H9 (cell line): ENCODE measurements at regions not wholly inside any gene's neighbourhood (a gene's known extent, or its start where the extent isn't known, plus 50 kb on each side); places are given as distances from the start of the nearest gene placed in this dataset.

ENCODE experiments used
- DNase-seq: peaks from one replicate; pipeline ENCODE4 v3.0.0-alpha.2; 2017
- H2AFZ ChIP-seq: one replicate; pipeline ENCODE4 v1.6.1; 2013; ENCODE audit warnings: mild to moderate bottlenecking, low read length, control low read depth, moderate library complexity
- H2AK5ac ChIP-seq: 2 replicates; pipeline ENCODE4 v1.6.1; 2013; ENCODE audit warnings: low read length, control low read depth, mixed read lengths; ENCODE audit not compliant: insufficient read length
- H2BK120ac ChIP-seq: one replicate; pipeline ENCODE4 v1.6.1; 2013; ENCODE audit warnings: low read depth, mild to moderate bottlenecking, low read length, control low read depth, inconsistent platforms; ENCODE audit not compliant: poor library complexity, severe bottlenecking
- H2BK12ac ChIP-seq: 2 replicates; pipeline ENCODE4 v1.6.1; 2013; ENCODE audit warnings: low read length, control low read depth, mixed read lengths, low read depth; ENCODE audit not compliant: insufficient read length
- H2BK15ac ChIP-seq: 2 replicates; pipeline ENCODE4 v1.6.1; 2013; ENCODE audit warnings: low read depth, low read length, control low read depth
- H2BK20ac ChIP-seq: one replicate; pipeline ENCODE4 v1.6.1; 2013; ENCODE audit warnings: low read depth, mild to moderate bottlenecking, low read length, control low read depth, inconsistent platforms; ENCODE audit not compliant: poor library complexity, severe bottlenecking
- H2BK5ac ChIP-seq: 2 replicates; pipeline ENCODE4 v1.6.1; 2013; ENCODE audit warnings: low read length, control low read depth, mixed read lengths; ENCODE audit not compliant: insufficient read length
- H3K14ac ChIP-seq: 2 replicates; pipeline ENCODE4 v1.6.1; 2013; ENCODE audit warnings: low read length, control low read depth; ENCODE audit not compliant: insufficient read depth
- H3K18ac ChIP-seq: 2 replicates; pipeline ENCODE4 v1.6.1; 2013; ENCODE audit warnings: low read depth, mild to moderate bottlenecking, mixed read lengths, low read length, control low read depth; ENCODE audit not compliant: insufficient read length
- H3K23ac ChIP-seq: 2 replicates; pipeline ENCODE4 v1.6.1; 2013; ENCODE audit warnings: low read length, control low read depth, mixed read lengths, low read depth; ENCODE audit not compliant: insufficient read length
- H3K23me2 ChIP-seq: 2 replicates; pipeline ENCODE4 v1.6.1; 2013; ENCODE audit warnings: low read depth, mild to moderate bottlenecking, mixed read lengths, low read length, control low read depth; ENCODE audit not compliant: insufficient read length, poor library complexity, severe bottlenecking
- H3K27ac ChIP-seq: 2 replicates; pipeline ENCODE4 v1.5.1; 2013; ENCODE audit warnings: low read length, control low read depth, mixed read lengths, low read depth; ENCODE audit not compliant: insufficient read length
- H3K27me3 ChIP-seq: 2 replicates; pipeline ENCODE4 v1.6.1; 2013; ENCODE audit warnings: low read length, control low read depth, inconsistent platforms; ENCODE audit not compliant: insufficient read depth
- H3K4ac ChIP-seq: 2 replicates; pipeline ENCODE4 v1.6.1; 2013; ENCODE audit warnings: low read depth, mild to moderate bottlenecking, control low read depth, inconsistent platforms, low read length, moderate library complexity
- H3K4me1 ChIP-seq: 2 replicates; pipeline ENCODE4 v1.6.1; 2013; ENCODE audit warnings: low read length, control low read depth, inconsistent platforms; ENCODE audit not compliant: insufficient read depth
- H3K4me2 ChIP-seq: 2 replicates; pipeline ENCODE4 v1.6.1; 2013; ENCODE audit warnings: low read length, control low read depth, mixed read lengths; ENCODE audit not compliant: insufficient read length, insufficient read depth
- H3K56ac ChIP-seq: 2 replicates; pipeline ENCODE4 v1.6.1; 2013; ENCODE audit warnings: low read depth, mild to moderate bottlenecking, mixed read lengths, low read length, control low read depth; ENCODE audit not compliant: insufficient read length
- H3K79me1 ChIP-seq: 2 replicates; pipeline ENCODE4 v1.6.1; 2013; ENCODE audit warnings: low read depth, mild to moderate bottlenecking, moderate library complexity, low read length, control low read depth, inconsistent platforms; ENCODE audit not compliant: insufficient read depth, poor library complexity, severe bottlenecking
- H3K79me2 ChIP-seq: 2 replicates; pipeline ENCODE4 v1.6.1; 2013; ENCODE audit warnings: low read length, control low read depth, inconsistent platforms; ENCODE audit not compliant: insufficient read depth
- H3K9ac ChIP-seq: 2 replicates; pipeline ENCODE4 v1.6.1; 2013; ENCODE audit warnings: low read length, control low read depth, mixed read lengths; ENCODE audit not compliant: insufficient read length; ENCODE audit errors: extremely low read depth
- H3K9me3 ChIP-seq: one replicate; pipeline ENCODE4 v1.6.1; 2013; ENCODE audit warnings: low read depth, low read length, inconsistent platforms; ENCODE audit not compliant: control insufficient read depth
- H3T11ph ChIP-seq: one replicate; pipeline ENCODE4 v1.6.1; 2013; ENCODE audit warnings: mild to moderate bottlenecking, low read length, control low read depth, inconsistent platforms
- H4K20me1 ChIP-seq: one replicate; pipeline ENCODE4 v1.6.1; 2013; ENCODE audit not compliant: control insufficient read depth, insufficient read length, insufficient read depth
- H4K5ac ChIP-seq: 2 replicates; pipeline ENCODE4 v1.6.1; 2013; ENCODE audit warnings: low read depth, mild to moderate bottlenecking, mixed read lengths, low read length, control low read depth; ENCODE audit not compliant: insufficient read length
- H4K8ac ChIP-seq: replicated peaks from 2 replicates; pipeline ENCODE4 v1.6.1; 2013; ENCODE audit warnings: low read length, control low read depth, mixed read lengths, low read depth; ENCODE audit not compliant: insufficient read length
- H4K91ac ChIP-seq: 2 replicates; pipeline ENCODE4 v1.6.1; 2013; ENCODE audit warnings: low read depth, mild to moderate bottlenecking, moderate library complexity, mixed read lengths, low read length, control low read depth; ENCODE audit not compliant: insufficient read length
- H3K27ac Mint-ChIP-seq, 3 experiments: 2 replicates in 2 of 3; 3 replicates in 1 of 3; pipeline ENCODE4 v1.8.0; 2020 to 2021; ENCODE audit warnings: mixed read lengths in 3 of 3, mild to moderate bottlenecking in 1 of 3, moderate library complexity in 1 of 3
- H3K27me3 Mint-ChIP-seq: 2 replicates; pipeline ENCODE4 v1.8.0; 2021; ENCODE audit warnings: low read depth, mild to moderate bottlenecking, moderate library complexity, mixed read lengths
- H3K36me3 Mint-ChIP-seq, 3 experiments: 2 replicates in 2 of 3; 3 replicates in 1 of 3; pipeline ENCODE4 v1.8.0; 2020 to 2021; ENCODE audit warnings: low read depth in 3 of 3, mixed read lengths in 3 of 3; ENCODE audit not compliant: insufficient read depth in 1 of 3
- H3K4me1 Mint-ChIP-seq, 2 experiments: 2 replicates each; pipeline ENCODE4 v1.8.0; 2020; ENCODE audit warnings: mixed read lengths in 2 of 2
- H3K4me3 Mint-ChIP-seq, 2 experiments: 2 replicates in 1 of 2; 3 replicates in 1 of 2; pipeline ENCODE4 v1.8.0; 2020 to 2021; ENCODE audit warnings: mild to moderate bottlenecking in 2 of 2, mixed read lengths in 2 of 2, moderate library complexity in 1 of 2
- H3K9me3 Mint-ChIP-seq, 2 experiments: 2 replicates in 1 of 2; 3 replicates in 1 of 2; pipeline ENCODE4 v1.8.0; 2020; ENCODE audit warnings: mild to moderate bottlenecking in 2 of 2, mixed read lengths in 2 of 2, moderate library complexity in 1 of 2
- CTCF ChIP-seq: fragments of 200-600 bp; sonication (generic); conservative IDR thresholded peaks from 3 replicates; pipeline ENCODE4 v1.8.0; 2021; ENCODE audit warnings: antibody characterized with exemption, mild to moderate bottlenecking
- WGBS: extraction: QIAGEN DNeasy Blood & Tissue Kit; methylation state at CpG from one replicate; pipeline ENCODE4 v1.1.7; 2013; ENCODE audit warnings: missing lambda C conversion rate, low lambda C conversion rate, mixed read lengths; ENCODE audit not compliant: insufficient read length; ENCODE audit errors: extremely low coverage; 5-methylcytosine and 5-hydroxymethylcytosine counted together

DNA sequence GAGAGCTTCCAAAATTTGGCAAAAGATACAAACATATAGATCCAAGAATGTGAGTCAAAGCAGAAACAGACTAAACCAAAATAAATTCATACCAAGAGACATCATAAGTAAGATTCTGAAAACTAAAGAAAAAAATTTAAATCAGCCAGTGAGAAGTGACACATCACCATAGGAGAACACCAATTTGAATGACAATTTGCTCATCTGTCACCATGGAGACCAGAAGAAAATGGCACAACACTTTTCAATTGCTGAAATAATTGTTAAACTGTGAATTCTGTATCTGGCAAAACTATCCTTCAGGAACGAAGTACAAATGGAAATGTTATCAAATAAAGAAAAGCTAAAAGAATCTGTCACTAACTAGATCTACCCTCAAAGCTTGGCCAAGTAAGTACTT lies 864.3 kb downstream of the BRD1 start:
- no peak overlapping the region for H3K4me3 Mint-ChIP-seq
- H3K14ac ChIP-seq = no peak overlapping the region
- no peak overlapping the region for H3K27ac ChIP-seq
- no peak overlapping the region for H3T11ph ChIP-seq
- H3K27me3 Mint-ChIP-seq = peaks cover 9% of the 10 kb centered on the region
- no peak overlapping the region for H2BK12ac ChIP-seq
- H3K79me2 ChIP-seq = no peaks in the 10 kb centered on the region
- no peak overlapping the region for H3K4me2 ChIP-seq
- no peak for DNase-seq
- no peak overlapping the region for H2BK120ac ChIP-seq
- H4K5ac ChIP-seq = no peak overlapping the region
- no peak overlapping the region for H3K4ac ChIP-seq
- no peaks in the 10 kb centered on the region for H3K9me3 ChIP-seq
- no peak for TF ChIP-seq CTCF
- no peak overlapping the region for H3K18ac ChIP-seq
- no peak overlapping the region for H2AFZ ChIP-seq
- H3K9ac ChIP-seq = no peak overlapping the region
- H3K4me1 ChIP-seq = peaks cover 4% of the 10 kb centered on the region; the same call in 1 of the 2 replicates
- H4K8ac ChIP-seq = no peak overlapping the region
- H3K56ac ChIP-seq = no peak overlapping the region
- H3K23me2 ChIP-seq = no peaks in the 10 kb centered on the region
- H2AK5ac ChIP-seq = no peak overlapping the region
- no peak overlapping the region for H2BK5ac ChIP-seq
- no peaks in the 10 kb centered on the region; a peak in 1 of 7 replicates for H3K36me3 Mint-ChIP-seq
- H3K23ac ChIP-seq = no peak overlapping the region
- no CpG with 5 or more reads among the region's 1 CpG for WGBS
- H3K4me1 Mint-ChIP-seq = peaks cover 29 to 35% of the 10 kb centered on the region in 2 experiments
- H3K27ac Mint-ChIP-seq = no peak overlapping the region; a peak in 1 of 7 replicates
- H2BK20ac ChIP-seq = peak overlapping the region; percentile 86
- H4K20me1 ChIP-seq = no peaks in the 10 kb centered on the region
- no peak overlapping the region for H2BK15ac ChIP-seq
- no peaks in the 10 kb centered on the region for H3K27me3 ChIP-seq
- H3K9me3 Mint-ChIP-seq = no peaks in the 10 kb centered on the region; a peak in 1 of 5 replicates
- H4K91ac ChIP-seq = no peak overlapping the region
- H3K79me1 ChIP-seq = no peaks in the 10 kb centered on the region
